HL-60 (cell line): ENCODE measurements at regions not wholly inside any gene's neighbourhood (a gene's known extent, or its start where the extent isn't known, plus 50 kb on each side); places are given as distances from the start of the nearest gene placed in this dataset.

Experiments used
- CTCF ChIP-seq: IDR thresholded peaks from one replicate; pipeline ENCODE4 v1.5.1; 2011; ENCODE audit warnings: low read length, control low read depth, inconsistent platforms; ENCODE audit not compliant: insufficient read depth
- POLR2AphosphoS5 ChIP-seq: IDR thresholded peaks from 2 replicates; pipeline ENCODE4 v1.6.1; 2012; ENCODE audit warnings: low read depth
- REST ChIP-seq: IDR thresholded peaks from 2 replicates; pipeline ENCODE4 v1.6.1; 2012; ENCODE audit warnings: low read depth; ENCODE audit not compliant: insufficient replicate concordance

GRCh38 chr11:112665291-112665690 is 295.9 kb upstream of the NCAM1 start:
- no peak for TF ChIP-seq CTCF
- no peak for TF ChIP-seq POLR2AphosphoS5
- TF ChIP-seq REST: no peak
